Progenitor cell of endocrine pancreas (in vitro differentiated cells): ENCODE measurements at regions not wholly inside any gene's neighbourhood (a gene's known extent, or its start where the extent isn't known, plus 50 kb on each side); places are given as distances from the start of the nearest gene placed in this dataset.
"Not testable (repeated sequence)": the region's sequence is repeated elsewhere in the genome, so short reads cannot be mapped to it uniquely, and the experiment has no call there.

Experiments used
- DNase-seq: peaks from one replicate; pipeline ENCODE4 v3.0.0; 2021; ENCODE audit warnings: low spot score; ENCODE audit not compliant: unreplicated experiment
- H3K27ac Mint-ChIP-seq: 2 replicates; pipeline ENCODE4 v1.8.0; 2021; ENCODE audit warnings: mild to moderate bottlenecking, moderate library complexity, mixed read lengths
- H3K27me3 Mint-ChIP-seq: 2 replicates; pipeline ENCODE4 v1.8.0; 2021; ENCODE audit warnings: mixed read lengths
- H3K36me3 Mint-ChIP-seq: 2 replicates; pipeline ENCODE4 v1.8.0; 2022; ENCODE audit warnings: mixed read lengths; ENCODE audit not compliant: insufficient read depth
- H3K4me1 Mint-ChIP-seq: 2 replicates; pipeline ENCODE4 v1.8.0; 2021; ENCODE audit warnings: low read depth, mixed read lengths
- H3K4me3 Mint-ChIP-seq: 2 replicates; pipeline ENCODE4 v1.8.0; 2021; ENCODE audit warnings: low read depth, mild to moderate bottlenecking, moderate library complexity, mixed read lengths
- H3K9me3 Mint-ChIP-seq: 2 replicates; pipeline ENCODE4 v1.8.0; 2021; ENCODE audit warnings: low read depth, mixed read lengths
- CTCF ChIP-seq: fragments of 200-600 bp; sonication (generic); IDR thresholded peaks from one replicate; pipeline ENCODE4 v1.5.0; 2021; ENCODE audit warnings: antibody characterized with exemption, mild to moderate bottlenecking; ENCODE audit not compliant: unreplicated experiment

- Mint-ChIP-seq H3K27me3 (no peaks in the 10 kb centered on the region), H3K27ac (no peak overlapping the region), H3K36me3 (peaks cover 4% of the 10 kb centered on the region), H3K4me1 (no peaks in the 10 kb centered on the region), H3K9me3 (peaks cover 20% of the 10 kb centered on the region), H3K4me3 (no peak overlapping the region)
- peak; percentile 73 for TF ChIP-seq CTCF
- DNase-seq: peak; percentile 12
Observed at GRCh38 chr3:153768561-153769469, 352.4 kb upstream of the ARHGEF26 start.

GRCh38 chr3:153783106-153783505 is 338.1 kb upstream of the ARHGEF26 start:
- TF ChIP-seq CTCF: no peak
- Mint-ChIP-seq H3K36me3 (no peaks in the 10 kb centered on the region), H3K27me3 (no peaks in the 10 kb centered on the region), H3K27ac (no peak overlapping the region), H3K4me3 (no peak overlapping the region), H3K9me3 (no peaks in the 10 kb centered on the region), H3K4me1 (no peaks in the 10 kb centered on the region)
- DNase-seq: no peak

GRCh38 chr3:153783741-153784480 is 337.3 kb upstream of the ARHGEF26 start:
- no peak overlapping the region for H3K27ac Mint-ChIP-seq
- no peak overlapping the region for H3K4me3 Mint-ChIP-seq
- no peaks in the 10 kb centered on the region for H3K9me3 Mint-ChIP-seq
- no peaks in the 10 kb centered on the region for H3K4me1 Mint-ChIP-seq
- no peaks in the 10 kb centered on the region for H3K36me3 Mint-ChIP-seq
- no peaks in the 10 kb centered on the region for H3K27me3 Mint-ChIP-seq
- TF ChIP-seq CTCF: no peak
- no peak for DNase-seq

GRCh38 chr3:153785901-153786300 is 335.3 kb upstream of the ARHGEF26 start:
- Mint-ChIP-seq H3K9me3 (peaks cover 2% of the 10 kb centered on the region), H3K4me1 (no peaks in the 10 kb centered on the region), H3K27ac (no peak overlapping the region), H3K36me3 (no peaks in the 10 kb centered on the region), H3K27me3 (no peaks in the 10 kb centered on the region), H3K4me3 (no peak overlapping the region)
- DNase-seq: no peak
- TF ChIP-seq CTCF: no peak

- no peaks in the 10 kb centered on the region for H3K4me1 Mint-ChIP-seq
- no peak overlapping the region for H3K4me3 Mint-ChIP-seq
- H3K36me3 Mint-ChIP-seq: no peaks in the 10 kb centered on the region
- H3K27ac Mint-ChIP-seq: no peak overlapping the region
- DNase-seq: no peak
- no peak for TF ChIP-seq CTCF
- H3K9me3 Mint-ChIP-seq: peaks cover 10% of the 10 kb centered on the region
- H3K27me3 Mint-ChIP-seq: no peaks in the 10 kb centered on the region
Observed at GRCh38 chr3:153789380-153789779, 331.8 kb upstream of the ARHGEF26 start.

GRCh38 chr3:153797056-153797455 is 324.1 kb upstream of the ARHGEF26 start:
- H3K27ac Mint-ChIP-seq, H3K9me3 Mint-ChIP-seq, H3K4me1 Mint-ChIP-seq: not testable (repeated sequence)

More at GRCh38 chr3:153797056-153797455, 324.1 kb upstream of the ARHGEF26 start:
- H3K27me3 Mint-ChIP-seq, H3K36me3 Mint-ChIP-seq, H3K4me3 Mint-ChIP-seq, DNase-seq: not testable (repeated sequence)
